ENCODE measurements at regions not wholly inside any gene's neighbourhood (a gene's known extent, or its start where the extent isn't known, plus 50 kb on each side); places are given as distances from the start of the nearest gene placed in this dataset.
"Not testable (repeated sequence)": the region's sequence is repeated elsewhere in the genome, so short reads cannot be mapped to it uniquely, and the experiment has no call there.

- DNase-seq: no peak
Measured at GRCh38 chr22:22374163-22374562, 129.6 kb downstream of the VPREB1 start.

- no peak for DNase-seq
Measured at GRCh38 chr22:22374579-22374978, 130.0 kb downstream of the VPREB1 start.

- DNase-seq: no peak
Measured at GRCh38 chr22:22375576-22376351, 131.2 kb downstream of the VPREB1 start.

GRCh38 chr22:22376352-22376706 is 131.7 kb downstream of the VPREB1 start:
- no peak for DNase-seq

GRCh38 chr22:22376884-22377283 is 131.7 kb downstream of the ZNF280B start:
- peak in 1 of 2 experiments; percentile 13 for DNase-seq

- DNase-seq: no peak
Measured at GRCh38 chr22:22377335-22377734, 131.2 kb downstream of the ZNF280B start.

GRCh38 chr22:22378446-22379415 is 129.8 kb downstream of the ZNF280B start:
- no peak for DNase-seq

GRCh38 chr22:22380098-22381030 is 128.2 kb downstream of the ZNF280B start:
- peak in 1 of 2 experiments; percentile 67 for DNase-seq

- not testable (repeated sequence) for DNase-seq
Measured at GRCh38 chr22:22381292-22381691, 127.2 kb downstream of the ZNF280B start.

GRCh38 chr22:22384267-22384666 is 124.3 kb downstream of the ZNF280B start:
- no peak for DNase-seq

GRCh38 chr22:22384668-22385244 is 123.8 kb downstream of the ZNF280B start:
- no peak for DNase-seq

- no peak for DNase-seq
Measured at GRCh38 chr22:22386602-22387385, 121.7 kb downstream of the ZNF280B start.

GRCh38 chr22:22387386-22387736 is 121.2 kb downstream of the ZNF280B start:
- DNase-seq: no peak

GRCh38 chr22:22388090-22388489 is 120.5 kb downstream of the ZNF280B start:
- DNase-seq: no peak

- DNase-seq: no peak
Measured at GRCh38 chr22:22388494-22388893, 120.0 kb downstream of the ZNF280B start.

GRCh38 chr22:22389467-22389866 is 119.1 kb downstream of the ZNF280B start:
- DNase-seq: no peak

GRCh38 chr22:22390989-22391388 is 117.6 kb downstream of the ZNF280B start:
- no peak for DNase-seq

- no peak for DNase-seq
Measured at GRCh38 chr22:22391543-22391942, 117.0 kb downstream of the ZNF280B start.

GRCh38 chr22:22392131-22392530 is 116.4 kb downstream of the ZNF280B start:
- no peak for DNase-seq

- peak; percentile 91 to 93 for DNase-seq
Measured at GRCh38 chr22:22394591-22394990, 114.0 kb downstream of the ZNF280B start.

GRCh38 chr22:22395245-22395644 is 113.3 kb downstream of the ZNF280B start:
- DNase-seq: peak; percentile 16 to 37
